ENCODE measurements at regions not wholly inside any gene's neighbourhood (a gene's known extent, or its start where the extent isn't known, plus 50 kb on each side); places are given as distances from the start of the nearest gene placed in this dataset.
"Not testable (repeated sequence)": the region's sequence is repeated elsewhere in the genome, so short reads cannot be mapped to it uniquely, and the experiment has no call there.

- no peak for DNase-seq
Measured at GRCh38 chr1:57612833-57613232, 189.0 kb upstream of the DAB1 start.

GRCh38 chr1:57605933-57606332 is 182.1 kb upstream of the DAB1 start:
- DNase-seq: no peak

- no peak for DNase-seq
Measured at GRCh38 chr1:57603696-57604095, 179.8 kb upstream of the DAB1 start.

- no peak for DNase-seq
Measured at GRCh38 chr1:57600424-57600823, 176.6 kb upstream of the DAB1 start.

GRCh38 chr1:57599236-57599994 is 175.6 kb upstream of the DAB1 start:
- DNase-seq: no peak

- no peak for DNase-seq
Measured at GRCh38 chr1:57597036-57597435, 173.2 kb upstream of the DAB1 start.

- DNase-seq: no peak
Measured at GRCh38 chr1:57594002-57594401, 170.1 kb upstream of the DAB1 start.

GRCh38 chr1:57591842-57592241 is 168.0 kb upstream of the DAB1 start:
- no peak for DNase-seq

- DNase-seq: no peak
Measured at GRCh38 chr1:57590978-57591377, 167.1 kb upstream of the DAB1 start.

- no peak for DNase-seq
Measured at GRCh38 chr1:57586842-57587241, 163.0 kb upstream of the DAB1 start.

GRCh38 chr1:57578680-57579079 is 154.8 kb upstream of the DAB1 start:
- no peak for DNase-seq

- DNase-seq: no peak
Measured at GRCh38 chr1:57578099-57578498, 154.2 kb upstream of the DAB1 start.

- DNase-seq: no peak
Measured at GRCh38 chr1:57576756-57577155, 152.9 kb upstream of the DAB1 start.

- DNase-seq: no peak
Measured at GRCh38 chr1:57572016-57572415, 148.2 kb upstream of the DAB1 start.

- DNase-seq: not testable (repeated sequence)
Measured at GRCh38 chr1:57558066-57558465, 134.2 kb upstream of the DAB1 start.

GRCh38 chr1:57553666-57554065 is 129.8 kb upstream of the DAB1 start:
- no peak for DNase-seq

GRCh38 chr1:57551476-57551875 is 127.6 kb upstream of the DAB1 start:
- DNase-seq: no peak

- no peak for DNase-seq
Measured at GRCh38 chr1:57550092-57550491, 126.2 kb upstream of the DAB1 start.

- DNase-seq: no peak
Measured at GRCh38 chr1:57549300-57549699, 125.4 kb upstream of the DAB1 start.

GRCh38 chr1:57546549-57547330 is 122.9 kb upstream of the DAB1 start:
- DNase-seq: no peak

GRCh38 chr1:57544345-57544744 is 120.5 kb upstream of the DAB1 start:
- no peak for DNase-seq

- no peak for DNase-seq
Measured at GRCh38 chr1:57536749-57537423, 113.0 kb upstream of the DAB1 start.

GRCh38 chr1:57532299-57532698 is 108.4 kb upstream of the DAB1 start:
- DNase-seq: no peak

- DNase-seq: not testable (repeated sequence)
Measured at GRCh38 chr1:57530911-57531260, 107.0 kb upstream of the DAB1 start.
